GM12891 (cell line): ENCODE measurements at regions not wholly inside any gene's neighbourhood (a gene's known extent, or its start where the extent isn't known, plus 50 kb on each side); places are given as distances from the start of the nearest gene placed in this dataset.

Experiments used
- PAX5 ChIP-seq: IDR thresholded peaks from 2 replicates; pipeline ENCODE4 v1.6.1; 2011; ENCODE audit warnings: low read length, moderate library complexity, mild to moderate bottlenecking; ENCODE audit not compliant: insufficient read depth, severe bottlenecking
- POLR2A ChIP-seq: IDR thresholded peaks from 2 replicates; pipeline ENCODE4 v1.6.1; 2011; ENCODE audit warnings: low read depth, low read length, control low read depth
- POLR2AphosphoS5 ChIP-seq: IDR thresholded peaks from 2 replicates; pipeline ENCODE4 v1.6.1; 2011; ENCODE audit warnings: low read depth, low read length, control low read depth
- SPI1 ChIP-seq: IDR thresholded peaks from 2 replicates; pipeline ENCODE4 v1.6.1; 2011; ENCODE audit warnings: low read depth, low read length, control low read depth
- TAF1 ChIP-seq: IDR thresholded peaks from 2 replicates; pipeline ENCODE4 v1.6.1; 2011; ENCODE audit warnings: low read depth, low read length, control low read depth

- TF ChIP-seq POLR2A (no peak), POLR2AphosphoS5 (no peak), SPI1 (no peak), TAF1 (no peak), PAX5 (no peak)
These were observed 871.1 kb upstream of the SLIT2 start for GRCh38 chr4:19380600-19380999.
